ENCODE measurements at regions not wholly inside any gene's neighbourhood (a gene's known extent, or its start where the extent isn't known, plus 50 kb on each side); places are given as distances from the start of the nearest gene placed in this dataset.

GRCh38 chrX:40415675-40416074 lies 165.1 kb upstream of the ATP6AP2 start:
- intact Hi-C loops (cut with micrococcal nuclease; ENCODE audit: unreplicated experiment) (no loop called here), in situ Hi-C loops (cut with HindIII; ENCODE audit: extremely low pct_ligation_motif_present, low pct_unique_long_range_greater_than_20kb) (no loop called here)
- Histone ChIP-seq H3K4me3 (replicated peaks in 1 of 3; ENCODE audit: insufficient read depth in 1 of 3, low read depth in 2 of 3, low read length in 3 of 3) (no peak overlapping the region), H3K79me2 (ENCODE audit: insufficient read depth, low read length) (no peaks in the 10 kb centered on the region), H3K9me3 (ENCODE audit: low read length) (no peaks in the 10 kb centered on the region), H4K20me1 (ENCODE audit: insufficient read depth, low read length) (no peaks in the 10 kb centered on the region), H3K27me3 (ENCODE audit: control insufficient read depth in 1 of 2, insufficient read depth in 2 of 2, low read length in 2 of 2) (no peaks in the 10 kb centered on the region), H3K27ac (ENCODE audit: extremely low read length, insufficient read depth, low read length) (no peak overlapping the region), H3K9ac (ENCODE audit: insufficient read depth, low read depth, low read length) (no peak overlapping the region), H2AFZ (ENCODE audit: low read length) (no peak overlapping the region), H3K36me3 (replicated peaks in 1 of 2; ENCODE audit: control insufficient read depth in 1 of 2, insufficient read depth in 2 of 2, low read length in 2 of 2) (no peaks in the 10 kb centered on the region), H3K4me1 (ENCODE audit: insufficient read depth, low read length) (peaks cover 9% of the 10 kb centered on the region; the same call in 1 of the 2 replicates), H3K4me2 (ENCODE audit: low read depth, low read length) (no peak overlapping the region)
- TF ChIP-seq PHF20 (CRISPR knock-in tag; IDR thresholded peaks at IDR 0.05) (no peak), WIZ (CRISPR knock-in tag; IDR thresholded peaks at IDR 0.05) (no peak), PAXIP1 (CRISPR knock-in tag; conservative IDR thresholded peaks at IDR 0.05) (no peak), ZNF256 (CRISPR knock-in tag; conservative IDR thresholded peaks at IDR 0.05) (no peak), FOXA1 (IDR thresholded peaks at IDR 0.05) (no peak), FOXA1 (CRISPR knock-in tag; IDR thresholded peaks at IDR 0.05) (no peak), PPARG (CRISPR knock-in tag; conservative IDR thresholded peaks at IDR 0.05) (no peak), ZBTB37 (CRISPR knock-in tag; IDR thresholded peaks at IDR 0.05) (no peak), DDIT3 (CRISPR knock-in tag; IDR thresholded peaks at IDR 0.05) (no peak), PTBP1 (IDR thresholded peaks at IDR 0.05; ENCODE audit: low read depth, low read length, poor library complexity, severe bottlenecking) (no peak), U2AF1 (optimal IDR thresholded peaks at IDR 0.05; ENCODE audit: low read depth, low read length) (no peak), ATF4 (CRISPR knock-in tag; IDR thresholded peaks at IDR 0.05) (no peak)
- no peak for FAIRE-seq
- ChIA-PET CTCF (ENCODE audit: low intra/inter-chr PET ratio, low total read pairs) (no interaction called here), POLR2A (no interaction called here)
- no TSS peak for BruUV-seq (replicated peaks)
- no CpG with 5 or more reads among the region's 4 CpGs for WGBS (ENCODE audit: low lambda C conversion rate)
- no peak for DNase-seq (ENCODE audit: low spot score)
- no peak for ATAC-seq

All from HepG2 (cell line).